Activated CD4-positive, alpha-beta T cell treated with anti-CD3 and anti-CD28 coated beads, Interleukin-2, amount 10 ng/mL, durations not matched to agents 24 days and 14 days (primary cell): ENCODE measurements at regions not wholly inside any gene's neighbourhood (a gene's known extent, or its start where the extent isn't known, plus 50 kb on each side); places are given as distances from the start of the nearest gene placed in this dataset.
"Not testable (repeated sequence)": the region's sequence is repeated elsewhere in the genome, so short reads cannot be mapped to it uniquely, and the experiment has no call there.

Experiments
- DNase-seq: peaks from one replicate; pipeline ENCODE4 v3.0.0; 2022
- H3K27ac Mint-ChIP-seq: one replicate; pipeline ENCODE4 v1.8.0; 2022; ENCODE audit warnings: mild to moderate bottlenecking, mixed read lengths
- H3K27me3 Mint-ChIP-seq: one replicate; pipeline ENCODE4 v1.8.0; 2022; ENCODE audit warnings: mixed read lengths
- H3K36me3 Mint-ChIP-seq: one replicate; pipeline ENCODE4 v1.8.0; 2022; ENCODE audit warnings: low read depth, mild to moderate bottlenecking, mixed read lengths
- H3K4me1 Mint-ChIP-seq: one replicate; pipeline ENCODE4 v1.8.0; 2021; ENCODE audit warnings: mixed read lengths
- H3K4me3 Mint-ChIP-seq: one replicate; pipeline ENCODE4 v1.8.0; 2022; ENCODE audit warnings: mild to moderate bottlenecking, moderate library complexity, mixed read lengths
- H3K9me3 Mint-ChIP-seq: one replicate; pipeline ENCODE4 v1.8.0; 2021; ENCODE audit warnings: mixed read lengths
- intact Hi-C: fragments of 100-400 bp; cut with micrococcal nuclease; formaldehyde crosslinking; loops from one replicate; pipeline ENCODE4 v1.15.1; 2023

DNA sequence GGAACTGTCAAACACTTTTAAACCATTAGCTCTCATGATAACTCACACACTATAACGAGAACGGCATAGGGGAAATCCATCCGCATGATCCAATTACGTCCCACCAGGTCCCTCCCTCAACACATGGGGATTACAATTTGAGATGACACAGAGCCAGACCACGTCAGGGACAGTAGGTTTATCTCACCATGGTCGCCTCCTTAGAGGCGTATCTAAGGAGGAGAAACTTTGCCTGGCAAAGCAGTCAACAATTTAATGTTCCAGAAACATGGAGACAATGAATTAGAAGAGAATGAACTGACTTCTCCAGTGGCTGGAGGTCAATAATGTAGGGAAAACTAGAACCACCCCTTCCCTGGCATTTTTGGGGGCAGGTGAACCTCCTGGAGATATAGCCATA is 488.4 kb upstream of the AUTS2 start:
- DNase-seq = no peak
- H3K27ac Mint-ChIP-seq = no peak overlapping the region

DNA sequence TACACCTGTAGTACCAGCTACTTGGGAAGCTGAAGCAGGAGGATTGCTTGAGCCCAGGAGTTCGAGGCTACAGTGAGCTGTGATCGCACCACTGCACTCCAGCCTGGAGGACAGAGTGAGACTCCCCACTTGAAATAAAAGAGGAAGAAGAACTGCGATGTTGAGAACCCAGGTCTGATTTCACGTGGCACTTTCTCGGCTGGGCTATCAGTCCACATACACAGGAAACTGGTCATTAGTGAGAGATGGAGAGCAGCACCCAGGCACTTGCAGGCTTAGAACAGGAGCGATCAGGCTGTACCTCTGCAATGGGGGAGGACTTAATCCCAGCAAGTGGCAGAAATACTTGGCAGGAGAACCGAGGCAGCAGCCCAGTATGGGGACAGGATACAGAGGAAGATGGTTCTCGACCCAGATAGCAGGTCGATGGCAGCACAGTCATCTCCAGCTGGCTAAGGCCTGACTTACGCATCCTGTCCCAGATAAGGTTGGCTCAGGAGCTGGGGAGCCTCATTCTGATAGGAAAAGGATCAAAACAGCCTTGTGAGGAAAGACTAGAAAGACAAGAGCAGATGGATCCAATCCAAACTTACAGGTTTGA is 487.7 kb upstream of the AUTS2 start:
- H3K27me3 Mint-ChIP-seq = no peaks in the 10 kb centered on the region
- H3K4me3 Mint-ChIP-seq = no peak overlapping the region
- H3K9me3 Mint-ChIP-seq = peaks cover 19% of the 10 kb centered on the region
- H3K27ac Mint-ChIP-seq = no peak overlapping the region
- no peak for DNase-seq
- intact Hi-C loops = no loop called here
- H3K36me3 Mint-ChIP-seq = no peaks in the 10 kb centered on the region
- H3K4me1 Mint-ChIP-seq = no peaks in the 10 kb centered on the region

More for the DNA sequence above, 488.4 kb upstream of the AUTS2 start:
- Mint-ChIP-seq H3K27me3 (no peaks in the 10 kb centered on the region), H3K9me3 (peaks cover 19% of the 10 kb centered on the region), H3K4me1 (no peaks in the 10 kb centered on the region), H3K4me3 (no peak overlapping the region), H3K36me3 (no peaks in the 10 kb centered on the region)
- intact Hi-C loops = no loop called here

DNA sequence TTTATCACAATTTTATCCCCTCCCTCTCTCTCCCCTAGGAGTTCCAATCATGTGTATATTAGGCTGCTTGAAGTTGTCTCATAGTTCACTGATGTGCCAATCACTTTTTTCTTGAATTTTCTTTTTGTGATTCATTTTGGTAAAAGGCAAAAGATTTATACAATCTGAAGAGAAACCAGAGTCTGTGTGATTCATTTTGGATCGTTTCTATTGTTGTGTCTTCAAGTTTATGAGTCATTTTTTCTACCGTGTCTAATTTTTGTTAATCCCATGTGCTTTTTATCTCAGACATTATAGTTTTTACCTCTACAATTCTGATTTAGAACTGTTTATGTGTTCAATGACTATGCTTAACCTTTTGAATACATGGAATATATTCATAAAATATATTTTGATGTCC is 483.9 kb upstream of the AUTS2 start:
- H3K27me3 Mint-ChIP-seq = no peaks in the 10 kb centered on the region
- peaks cover 23% of the 10 kb centered on the region for H3K9me3 Mint-ChIP-seq
- H3K4me3 Mint-ChIP-seq = no peak overlapping the region
- DNase-seq = no peak
- no peaks in the 10 kb centered on the region for H3K36me3 Mint-ChIP-seq
- intact Hi-C loops = no loop called here
- no peaks in the 10 kb centered on the region for H3K4me1 Mint-ChIP-seq
- H3K27ac Mint-ChIP-seq = no peak overlapping the region

DNA sequence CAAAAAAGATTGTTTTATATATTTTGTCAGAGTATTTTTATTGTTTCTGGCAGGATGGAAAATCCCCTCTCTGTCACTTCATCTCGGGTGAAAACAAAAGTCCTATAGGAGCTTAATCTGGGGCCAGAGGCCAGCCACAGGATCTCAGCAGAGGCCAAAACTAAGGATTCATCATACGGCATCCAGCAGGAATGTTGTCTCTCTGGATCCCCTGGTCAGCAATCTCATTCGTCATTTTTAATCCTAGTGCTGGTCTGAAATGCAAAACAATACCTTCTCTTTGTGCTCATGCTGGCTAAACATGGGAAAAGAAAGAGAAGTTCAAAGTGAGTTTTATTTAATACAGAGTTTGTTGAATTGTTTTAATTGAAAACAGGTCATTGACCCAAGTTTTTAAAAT is 482.5 kb upstream of the AUTS2 start:
- H3K4me3 Mint-ChIP-seq = no peak overlapping the region
- DNase-seq = no peak
- H3K9me3 Mint-ChIP-seq = peaks cover 21% of the 10 kb centered on the region
- no peaks in the 10 kb centered on the region for H3K27me3 Mint-ChIP-seq
- H3K4me1 Mint-ChIP-seq = no peaks in the 10 kb centered on the region
- intact Hi-C loops = no loop called here
- no peaks in the 10 kb centered on the region for H3K36me3 Mint-ChIP-seq
- H3K27ac Mint-ChIP-seq = no peak overlapping the region

DNA sequence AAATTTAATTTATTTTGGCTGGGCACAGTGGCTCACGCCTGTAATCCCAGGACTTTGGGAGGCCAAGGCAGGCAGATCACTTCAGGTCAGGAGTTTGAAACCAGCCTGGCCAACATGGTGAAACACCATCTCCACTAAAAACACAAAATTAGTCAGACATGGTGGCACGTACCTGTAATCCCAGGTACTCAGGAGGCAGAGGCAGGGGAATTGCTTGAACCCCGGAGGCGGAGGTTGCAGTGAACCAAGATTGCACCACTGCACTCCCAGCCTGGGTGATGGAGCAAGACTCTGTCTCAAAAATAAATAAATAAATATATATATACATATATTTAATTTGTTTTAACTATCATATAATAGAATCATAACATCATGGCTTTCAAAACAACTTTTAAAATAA is 482.1 kb upstream of the AUTS2 start:
- H3K27me3 Mint-ChIP-seq, H3K27ac Mint-ChIP-seq, intact Hi-C loops, DNase-seq, H3K36me3 Mint-ChIP-seq, H3K4me3 Mint-ChIP-seq, H3K4me1 Mint-ChIP-seq: not testable (repeated sequence)
- peaks cover 21% of the 10 kb centered on the region for H3K9me3 Mint-ChIP-seq

DNA sequence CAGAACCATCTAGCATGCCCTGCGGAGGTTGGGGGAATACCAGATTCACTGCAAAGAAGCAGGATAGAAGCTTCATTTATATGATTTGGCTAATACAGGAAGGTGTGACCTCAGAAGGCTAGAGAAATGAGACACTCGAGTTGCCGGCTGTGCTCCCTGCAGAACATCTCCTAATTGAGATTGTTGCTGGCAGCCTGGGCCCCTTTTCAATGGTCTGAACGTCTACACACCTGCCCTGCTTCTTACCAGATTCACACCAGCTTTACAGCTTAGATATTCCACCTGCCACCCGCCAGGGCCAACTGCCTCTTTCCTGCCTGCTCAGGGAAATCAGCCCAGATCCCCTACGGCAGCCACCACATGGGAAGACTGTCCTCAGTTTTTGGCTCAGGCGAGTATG is 475.3 kb upstream of the AUTS2 start:
- Mint-ChIP-seq H3K9me3 (peaks cover 9% of the 10 kb centered on the region), H3K4me3 (no peak overlapping the region), H3K36me3 (no peaks in the 10 kb centered on the region), H3K27me3 (no peaks in the 10 kb centered on the region), H3K27ac (no peak overlapping the region), H3K4me1 (no peaks in the 10 kb centered on the region)
- intact Hi-C loops = no loop called here
- DNase-seq = no peak

DNA sequence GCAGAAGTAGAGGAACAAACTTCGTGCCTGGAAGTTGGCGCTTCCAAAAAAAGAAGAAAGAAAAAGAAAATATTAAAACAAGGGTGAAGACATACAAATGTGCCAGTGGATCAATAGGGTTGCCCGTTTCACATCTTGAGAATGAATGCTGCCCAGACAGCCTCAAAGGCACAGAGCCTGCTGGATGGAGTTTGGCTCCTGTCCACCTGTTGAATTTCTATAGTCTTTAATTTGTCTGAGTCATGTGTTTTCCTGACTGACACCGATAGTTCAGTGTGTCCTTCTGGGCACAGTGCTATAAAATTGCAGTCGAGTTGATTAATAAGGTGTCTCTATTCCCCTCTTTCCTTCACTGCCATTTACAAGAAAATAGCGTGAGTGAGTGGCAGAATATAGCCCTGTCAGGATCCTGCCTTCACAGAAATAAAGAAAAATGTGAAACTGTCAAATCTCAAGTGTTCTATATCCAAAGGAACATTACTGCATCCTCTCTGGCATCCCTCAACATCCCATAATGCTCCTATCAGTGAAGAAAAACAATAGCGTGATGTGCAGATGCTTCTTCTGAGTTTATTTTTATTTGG is 471.3 kb upstream of the AUTS2 start:
- H3K27me3 Mint-ChIP-seq = no peaks in the 10 kb centered on the region
- H3K36me3 Mint-ChIP-seq = no peaks in the 10 kb centered on the region
- H3K27ac Mint-ChIP-seq = no peak overlapping the region
- H3K4me1 Mint-ChIP-seq = no peaks in the 10 kb centered on the region
- no peak for DNase-seq
- no peak overlapping the region for H3K4me3 Mint-ChIP-seq
- intact Hi-C loops = no loop called here
- H3K9me3 Mint-ChIP-seq = peaks cover 13% of the 10 kb centered on the region

DNA sequence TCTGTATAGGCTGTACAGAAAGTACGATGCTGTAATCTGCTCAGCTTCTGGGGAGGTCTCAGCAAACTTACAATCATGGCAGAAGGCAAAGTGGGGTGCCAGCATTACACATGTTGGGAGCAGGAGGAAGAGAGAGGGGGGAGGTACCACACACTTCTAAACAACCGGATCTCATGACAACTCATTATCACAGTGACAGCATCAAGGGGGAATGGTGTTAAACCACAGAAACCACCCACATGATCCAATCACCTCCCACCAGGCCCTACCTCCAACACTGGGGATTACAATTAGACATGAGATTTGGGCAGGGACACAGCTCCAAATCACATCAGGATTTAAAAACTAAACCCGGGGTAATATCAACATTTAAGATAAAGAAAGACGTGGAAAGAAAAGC is 468.8 kb upstream of the AUTS2 start:
- H3K36me3 Mint-ChIP-seq = no peaks in the 10 kb centered on the region
- intact Hi-C loops = no loop called here
- no peaks in the 10 kb centered on the region for H3K4me1 Mint-ChIP-seq
- no peak overlapping the region for H3K27ac Mint-ChIP-seq
- no peaks in the 10 kb centered on the region for H3K27me3 Mint-ChIP-seq
- peaks cover 13% of the 10 kb centered on the region for H3K9me3 Mint-ChIP-seq
- no peak for DNase-seq
- no peak overlapping the region for H3K4me3 Mint-ChIP-seq

DNA sequence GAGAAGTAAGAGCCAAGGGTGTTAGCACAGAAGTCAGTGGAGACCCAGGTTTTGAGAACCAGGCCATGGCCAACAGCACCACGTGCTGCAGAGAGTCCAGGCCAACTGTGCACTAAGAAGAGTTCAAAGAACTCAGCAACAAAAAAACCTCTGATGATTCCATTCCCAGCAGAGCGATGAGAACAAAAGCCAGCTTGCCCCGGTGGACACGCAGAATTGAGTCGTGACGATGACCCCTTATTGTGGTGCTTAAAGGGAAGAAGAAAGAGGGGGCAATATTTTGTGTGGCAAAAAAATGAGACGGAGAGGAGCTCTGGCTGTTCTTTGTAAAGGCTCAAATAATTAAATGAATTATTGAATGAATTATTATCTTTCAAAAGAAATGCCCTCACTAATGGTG is 468.3 kb upstream of the AUTS2 start:
- no peak overlapping the region for H3K4me3 Mint-ChIP-seq
- H3K27me3 Mint-ChIP-seq = no peaks in the 10 kb centered on the region
- intact Hi-C loops = no loop called here
- H3K4me1 Mint-ChIP-seq = no peaks in the 10 kb centered on the region
- no peaks in the 10 kb centered on the region for H3K36me3 Mint-ChIP-seq
- H3K9me3 Mint-ChIP-seq = peaks cover 15% of the 10 kb centered on the region
- H3K27ac Mint-ChIP-seq = no peak overlapping the region
- no peak for DNase-seq

DNA sequence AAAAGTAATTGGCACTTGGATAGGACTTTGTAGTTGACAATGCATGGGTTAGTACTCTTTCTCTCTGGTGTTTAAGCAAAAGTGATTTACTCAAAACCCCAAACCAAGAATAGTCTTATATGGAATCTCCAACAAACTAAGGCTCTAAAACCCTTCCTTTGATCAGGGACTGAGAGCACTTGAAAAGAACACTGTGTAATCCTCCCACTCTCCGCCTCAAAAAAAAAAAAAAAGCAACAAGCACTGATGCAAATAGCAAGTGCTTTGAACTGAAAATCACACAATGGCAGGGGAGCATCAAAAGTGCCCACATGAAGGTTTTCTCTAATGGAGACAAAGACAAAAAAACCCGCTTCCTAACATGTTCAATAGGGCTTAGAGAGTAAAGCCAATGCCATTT is 467.9 kb upstream of the AUTS2 start:
- Mint-ChIP-seq H3K4me3 (no peak overlapping the region), H3K9me3 (peaks cover 17% of the 10 kb centered on the region), H3K27me3 (no peaks in the 10 kb centered on the region), H3K4me1 (no peaks in the 10 kb centered on the region), H3K27ac (no peak overlapping the region), H3K36me3 (no peaks in the 10 kb centered on the region)
- no peak for DNase-seq
- intact Hi-C loops = no loop called here

DNA sequence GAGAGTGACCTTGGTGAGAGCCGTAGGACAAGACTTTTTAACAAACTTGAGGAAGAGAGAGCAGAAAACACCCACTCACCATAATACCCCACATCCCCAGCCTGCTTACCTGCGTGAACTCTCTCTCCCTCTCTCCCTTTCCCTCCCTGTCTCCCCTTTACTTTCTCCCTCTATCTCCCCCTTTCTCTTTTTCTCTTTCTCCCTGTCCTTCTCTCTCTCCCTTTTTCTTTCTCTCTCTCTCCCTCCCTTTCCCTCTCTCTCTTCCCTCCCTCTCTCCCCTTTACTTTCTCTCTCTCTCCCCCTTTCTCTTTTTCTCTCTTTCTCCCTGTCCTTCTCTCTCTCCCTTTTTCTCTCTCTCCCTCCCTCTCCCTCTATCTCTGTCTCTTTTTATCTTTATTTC is 464.0 kb upstream of the AUTS2 start:
- no peak overlapping the region for H3K4me3 Mint-ChIP-seq
- intact Hi-C loops = no loop called here
- H3K36me3 Mint-ChIP-seq = no peaks in the 10 kb centered on the region
- H3K9me3 Mint-ChIP-seq = peaks cover 23% of the 10 kb centered on the region
- H3K27me3 Mint-ChIP-seq = no peaks in the 10 kb centered on the region
- no peak for DNase-seq
- no peak overlapping the region for H3K27ac Mint-ChIP-seq
- no peaks in the 10 kb centered on the region for H3K4me1 Mint-ChIP-seq

DNA sequence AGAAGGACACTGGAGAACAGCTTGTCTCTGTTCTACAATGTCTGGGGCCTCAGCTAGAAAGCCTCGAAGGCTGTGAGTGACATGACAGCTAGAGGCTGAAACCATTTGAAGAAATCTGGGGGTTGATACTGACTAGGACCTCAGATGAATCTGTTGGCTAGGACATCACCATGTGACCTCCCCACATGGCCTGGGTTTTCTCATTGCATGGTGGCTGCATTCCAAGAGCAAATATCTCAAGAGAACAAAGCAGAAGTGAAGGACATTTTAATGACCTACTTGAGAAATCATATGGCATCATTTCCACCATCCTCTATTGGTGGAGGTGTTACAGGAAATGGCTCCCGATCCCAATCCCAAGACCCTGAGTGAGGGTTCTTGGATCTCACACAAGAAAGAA is 450.6 kb upstream of the AUTS2 start:
- Mint-ChIP-seq H3K27me3 (no peaks in the 10 kb centered on the region), H3K4me3 (no peak overlapping the region), H3K36me3 (no peaks in the 10 kb centered on the region), H3K9me3 (peaks cover 8% of the 10 kb centered on the region), H3K4me1 (no peaks in the 10 kb centered on the region), H3K27ac (no peak overlapping the region)
- DNase-seq = no peak
- intact Hi-C loops = no loop called here

DNA sequence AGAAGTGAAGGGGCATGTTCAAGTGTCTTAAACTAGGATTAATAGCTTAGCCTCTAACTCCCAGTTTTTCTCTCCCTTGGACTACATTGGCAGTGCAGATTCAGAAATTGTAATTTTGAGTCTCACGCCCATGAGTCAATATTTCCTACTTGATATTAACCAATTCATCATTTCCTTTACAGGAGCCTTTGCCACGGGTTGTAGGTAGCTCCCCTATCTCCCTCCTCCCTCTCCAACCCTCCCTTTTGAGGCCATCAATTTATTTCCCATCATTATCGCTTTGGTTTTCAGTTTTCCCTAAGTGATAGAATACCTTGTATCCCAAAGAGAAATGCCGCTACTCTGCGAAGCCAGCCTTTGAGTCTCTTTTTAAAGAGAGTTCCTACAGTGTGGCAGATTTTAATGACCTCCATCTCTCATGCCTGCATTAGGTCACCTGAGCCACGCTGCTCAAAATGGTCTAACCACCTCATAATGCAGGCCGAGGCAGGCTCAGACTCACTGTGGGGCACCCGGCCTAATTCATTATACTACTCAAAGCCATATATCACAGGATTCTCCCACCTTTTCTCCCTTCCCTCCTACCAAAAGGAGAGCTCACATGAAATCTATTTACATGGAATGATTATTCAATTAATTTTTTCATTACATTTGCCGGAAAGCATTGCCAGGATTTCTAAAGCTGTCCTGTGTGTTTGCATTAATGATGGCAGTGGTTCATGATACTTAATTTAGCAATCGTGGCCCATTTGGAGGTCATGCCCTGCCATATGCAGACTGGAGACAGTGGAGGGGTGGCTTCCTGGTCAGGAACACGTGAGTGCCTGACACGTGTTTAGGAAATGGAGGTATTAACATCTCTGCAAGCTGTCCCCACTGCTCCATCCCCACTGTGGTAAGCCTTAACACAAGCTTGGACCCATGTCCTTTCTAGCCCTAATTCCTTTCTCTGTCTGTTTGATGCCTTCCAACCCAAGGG is 448.2 kb upstream of the AUTS2 start:
- intact Hi-C loops = no loop called here
- DNase-seq = no peak
- Mint-ChIP-seq H3K27ac (no peak overlapping the region), H3K36me3 (no peaks in the 10 kb centered on the region), H3K4me1 (no peaks in the 10 kb centered on the region), H3K4me3 (no peak overlapping the region), H3K27me3 (no peaks in the 10 kb centered on the region), H3K9me3 (peaks cover 12% of the 10 kb centered on the region)

DNA sequence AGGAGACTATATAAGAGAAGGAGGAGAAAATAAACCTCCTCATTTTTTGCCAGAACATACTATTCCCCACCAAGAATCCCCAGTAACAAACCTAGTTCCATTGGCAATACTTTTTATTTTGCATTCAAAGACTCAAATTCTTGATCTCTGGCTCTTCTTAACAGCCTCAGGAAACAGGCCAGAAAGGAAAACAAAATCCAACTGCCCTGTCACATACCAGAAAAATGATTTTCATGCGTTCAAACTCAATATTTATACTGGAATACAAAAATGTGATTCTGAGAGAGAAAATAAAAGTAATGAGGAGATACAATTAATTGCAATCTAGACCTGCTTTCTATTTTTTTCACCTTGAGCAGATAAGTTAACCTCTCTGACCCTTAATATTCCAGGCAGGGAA is 435.9 kb upstream of the AUTS2 start:
- DNase-seq = no peak
- peaks cover 7% of the 10 kb centered on the region for H3K9me3 Mint-ChIP-seq
- no peaks in the 10 kb centered on the region for H3K27me3 Mint-ChIP-seq
- H3K4me1 Mint-ChIP-seq = no peaks in the 10 kb centered on the region
- intact Hi-C loops = no loop called here
- no peaks in the 10 kb centered on the region for H3K36me3 Mint-ChIP-seq
- no peak overlapping the region for H3K4me3 Mint-ChIP-seq
- no peak overlapping the region for H3K27ac Mint-ChIP-seq
